Nephron (organoid): ENCODE measurements at regions not wholly inside any gene's neighbourhood (a gene's known extent, or its start where the extent isn't known, plus 50 kb on each side); places are given as distances from the start of the nearest gene placed in this dataset.
A peak's percentile ranks its signal among the peaks of the same experiment; 100 is the strongest.
"Not testable (repeated sequence)": the region's sequence is repeated elsewhere in the genome, so short reads cannot be mapped to it uniquely, and the experiment has no call there.

Source experiments
- H3K27ac Mint-ChIP-seq, 3 experiments: 2 replicates each; pipeline ENCODE4 v1.8.0; 2020; ENCODE audit warnings: mixed read lengths in 3 of 3, mild to moderate bottlenecking in 2 of 3, moderate library complexity in 1 of 3
- H3K27me3 Mint-ChIP-seq: 2 replicates; pipeline ENCODE4 v1.8.0; 2021; ENCODE audit warnings: low read depth, mild to moderate bottlenecking, moderate library complexity, mixed read lengths
- H3K36me3 Mint-ChIP-seq: 2 replicates; pipeline ENCODE4 v1.8.0; 2020; ENCODE audit warnings: low read depth, mixed read lengths
- H3K4me1 Mint-ChIP-seq: 2 replicates; pipeline ENCODE4 v1.8.0; 2020; ENCODE audit warnings: mixed read lengths
- H3K4me3 Mint-ChIP-seq, 3 experiments: 2 replicates each; pipeline ENCODE4 v1.8.0; 2020; ENCODE audit warnings: mild to moderate bottlenecking in 3 of 3, mixed read lengths in 3 of 3, moderate library complexity in 2 of 3
- H3K9me3 Mint-ChIP-seq: 2 replicates; pipeline ENCODE4 v1.8.0; 2020; ENCODE audit warnings: mixed read lengths
- TF ChIP-seq, protein P1 (sequence below), 3 experiments: fragments of 200-600 bp; sonication (generic); IDR thresholded peaks; one replicate each; pipeline ENCODE4 v1.5.0; 2021; ENCODE audit warnings: antibody characterized with exemption in 3 of 3; ENCODE audit not compliant: unreplicated experiment in 3 of 3

DNA sequence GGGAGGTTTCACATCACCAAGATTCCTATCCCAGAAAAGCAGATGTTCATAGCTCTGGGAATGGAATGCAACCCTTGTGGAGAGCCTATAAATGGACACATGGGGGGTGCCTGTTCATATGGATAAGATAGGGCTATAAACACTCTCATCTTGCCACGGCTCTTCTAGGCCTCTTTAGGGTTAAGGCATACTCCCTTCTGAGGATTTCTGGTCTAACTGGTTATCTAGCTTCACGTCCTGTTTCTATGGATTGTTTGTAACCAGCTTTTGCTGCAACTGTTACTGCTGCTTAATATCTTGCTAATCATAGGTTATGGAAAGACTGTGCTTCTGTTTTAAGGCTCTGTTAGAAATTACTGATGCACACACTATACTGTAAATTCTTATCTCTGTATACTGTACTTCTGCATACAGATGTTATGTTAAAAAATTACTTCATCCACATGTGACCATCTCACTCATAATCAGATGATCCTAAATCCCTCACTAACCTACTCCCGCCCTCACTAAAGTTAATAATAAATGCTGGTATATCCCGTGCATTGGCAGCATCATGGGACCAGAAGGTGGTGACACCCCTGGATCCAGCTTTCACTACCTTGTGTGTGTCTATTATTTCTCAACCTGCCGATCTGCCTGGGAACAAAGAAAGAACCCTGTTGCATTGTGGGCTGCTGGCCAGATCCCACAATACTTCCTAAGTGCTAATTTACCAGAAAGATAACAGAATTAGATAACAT lies 68.7 kb downstream of the PRKAB2 start:
- H3K4me3 Mint-ChIP-seq, H3K4me1 Mint-ChIP-seq: not testable (repeated sequence)

DNA sequence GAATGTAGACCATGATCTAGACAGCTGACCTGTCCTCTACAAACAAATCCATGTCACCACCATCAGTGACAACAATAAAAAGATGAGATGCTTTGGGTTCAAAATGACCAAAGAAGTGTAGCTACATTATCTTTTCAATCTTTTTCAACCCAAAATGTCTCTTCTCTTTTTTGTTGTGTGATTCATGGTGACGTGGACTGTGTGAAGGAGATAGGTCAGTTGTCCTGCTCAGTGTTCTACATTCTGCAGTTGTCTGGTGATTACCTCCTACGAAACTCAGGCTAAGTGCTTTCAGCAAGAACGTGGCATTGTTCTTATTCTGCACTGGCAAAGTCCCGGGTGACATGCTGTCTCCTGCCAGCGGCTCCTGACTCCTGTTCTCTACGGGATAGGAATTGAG lies 73.1 kb downstream of the PRKAB2 start:
- H3K4me1 Mint-ChIP-seq, result no peaks in the 10 kb centered on the region
- TF ChIP-seq, protein P1, sequence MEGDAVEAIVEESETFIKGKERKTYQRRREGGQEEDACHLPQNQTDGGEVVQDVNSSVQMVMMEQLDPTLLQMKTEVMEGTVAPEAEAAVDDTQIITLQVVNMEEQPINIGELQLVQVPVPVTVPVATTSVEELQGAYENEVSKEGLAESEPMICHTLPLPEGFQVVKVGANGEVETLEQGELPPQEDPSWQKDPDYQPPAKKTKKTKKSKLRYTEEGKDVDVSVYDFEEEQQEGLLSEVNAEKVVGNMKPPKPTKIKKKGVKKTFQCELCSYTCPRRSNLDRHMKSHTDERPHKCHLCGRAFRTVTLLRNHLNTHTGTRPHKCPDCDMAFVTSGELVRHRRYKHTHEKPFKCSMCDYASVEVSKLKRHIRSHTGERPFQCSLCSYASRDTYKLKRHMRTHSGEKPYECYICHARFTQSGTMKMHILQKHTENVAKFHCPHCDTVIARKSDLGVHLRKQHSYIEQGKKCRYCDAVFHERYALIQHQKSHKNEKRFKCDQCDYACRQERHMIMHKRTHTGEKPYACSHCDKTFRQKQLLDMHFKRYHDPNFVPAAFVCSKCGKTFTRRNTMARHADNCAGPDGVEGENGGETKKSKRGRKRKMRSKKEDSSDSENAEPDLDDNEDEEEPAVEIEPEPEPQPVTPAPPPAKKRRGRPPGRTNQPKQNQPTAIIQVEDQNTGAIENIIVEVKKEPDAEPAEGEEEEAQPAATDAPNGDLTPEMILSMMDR (IDR thresholded peaks at IDR 0.05; ENCODE audit: unreplicated experiment in 3 of 3), result no peak
- H3K4me3 Mint-ChIP-seq, result no peak overlapping the region
- H3K27me3 Mint-ChIP-seq, result peaks cover 4% of the 10 kb centered on the region
- no peaks in the 10 kb centered on the region for H3K36me3 Mint-ChIP-seq
- H3K27ac Mint-ChIP-seq, result no peak overlapping the region
- H3K9me3 Mint-ChIP-seq, result no peaks in the 10 kb centered on the region

More for the DNA sequence above, 68.7 kb downstream of the PRKAB2 start:
- not testable (repeated sequence) for H3K36me3 Mint-ChIP-seq, H3K9me3 Mint-ChIP-seq, H3K27ac Mint-ChIP-seq
- H3K27me3 Mint-ChIP-seq, result peaks cover 10% of the 10 kb centered on the region

DNA sequence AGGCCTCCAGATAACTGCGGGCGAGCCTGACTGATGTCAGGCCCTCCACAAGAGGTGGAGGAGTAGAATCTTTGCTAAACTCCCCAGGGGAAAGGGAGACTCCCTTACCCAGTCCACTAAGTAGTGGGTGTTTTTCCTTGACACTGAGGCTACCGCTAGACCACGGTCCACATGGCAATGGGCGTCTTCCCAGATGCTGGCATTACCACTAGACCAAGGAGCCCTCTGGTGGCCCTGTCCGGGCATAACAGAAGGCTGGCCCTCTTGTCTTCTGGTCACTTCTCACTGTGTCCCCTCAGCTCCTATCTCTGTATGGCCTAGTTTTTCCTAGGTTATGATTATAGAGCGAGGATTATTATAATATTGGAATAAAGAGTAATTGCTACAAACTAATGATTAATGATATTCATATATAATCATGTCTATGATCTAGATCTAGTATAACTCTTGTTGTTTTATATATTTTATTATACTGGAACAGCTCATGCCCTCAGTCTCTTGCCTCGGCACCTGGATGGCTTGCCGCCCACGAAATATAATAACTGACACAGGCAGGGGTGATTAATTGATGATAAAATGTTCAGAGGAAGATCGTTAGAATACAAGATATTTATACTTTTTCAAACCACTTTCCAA lies 73.8 kb downstream of the PRKAB2 start:
- not testable (repeated sequence) for H3K4me1 Mint-ChIP-seq, H3K27ac Mint-ChIP-seq, H3K27me3 Mint-ChIP-seq, H3K4me3 Mint-ChIP-seq, H3K36me3 Mint-ChIP-seq, H3K9me3 Mint-ChIP-seq
- TF ChIP-seq, protein P1 (IDR thresholded peaks at IDR 0.05; ENCODE audit: unreplicated experiment in 3 of 3), result peak in 2 of 3 experiments; percentile 29 to 41

DNA sequence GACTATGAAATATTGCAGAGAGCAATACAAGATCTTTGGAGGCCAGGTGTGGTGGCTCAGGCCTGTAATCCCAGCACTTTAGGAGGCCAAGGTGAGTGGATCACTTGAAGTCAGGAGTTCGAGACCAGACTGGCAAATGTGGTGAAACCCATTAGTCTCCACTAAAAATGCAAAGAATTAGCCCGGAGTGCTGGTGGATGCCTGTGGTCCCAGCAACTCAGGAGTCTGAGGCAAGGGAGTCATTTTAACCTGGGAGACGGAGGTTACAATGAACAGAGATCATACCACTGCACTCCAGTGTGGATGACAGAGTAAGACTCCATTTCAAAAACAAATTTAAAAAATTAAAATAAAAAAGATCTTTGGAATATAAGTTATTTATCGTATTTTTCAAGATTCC lies 76.6 kb downstream of the PRKAB2 start:
- no peaks in the 10 kb centered on the region for H3K36me3 Mint-ChIP-seq
- no peak overlapping the region for H3K27ac Mint-ChIP-seq
- TF ChIP-seq, protein P1 (IDR thresholded peaks at IDR 0.05; ENCODE audit: unreplicated experiment in 3 of 3), result no peak
- H3K4me3 Mint-ChIP-seq, result no peak overlapping the region
- peaks cover 8% of the 10 kb centered on the region for H3K27me3 Mint-ChIP-seq
- H3K9me3 Mint-ChIP-seq, result no peaks in the 10 kb centered on the region
- H3K4me1 Mint-ChIP-seq, result no peaks in the 10 kb centered on the region

DNA sequence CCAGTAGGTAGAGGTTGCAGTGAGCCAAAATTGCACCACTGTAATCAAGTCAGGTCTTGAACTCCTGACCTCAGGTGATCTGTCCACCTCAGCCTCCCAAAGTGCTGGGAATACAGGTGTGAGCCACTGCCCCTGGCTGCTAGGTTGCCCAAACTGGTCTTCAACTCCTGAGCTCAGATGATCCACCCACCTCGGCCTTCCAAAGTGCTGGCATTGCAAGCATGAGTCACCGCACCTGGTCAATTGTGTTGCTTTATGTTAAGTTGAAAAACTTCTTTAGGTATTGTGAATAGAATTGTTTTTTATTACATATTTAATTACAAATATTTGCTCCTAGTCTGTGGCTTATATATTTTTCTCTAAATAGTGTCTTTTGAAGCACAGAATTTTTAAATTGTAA lies 80.5 kb downstream of the PRKAB2 start:
- Mint-ChIP-seq H3K27ac (no peak overlapping the region), H3K4me3 (no peak overlapping the region), H3K27me3 (peaks cover 27% of the 10 kb centered on the region), H3K4me1 (no peaks in the 10 kb centered on the region), H3K9me3 (peaks cover 11% of the 10 kb centered on the region), H3K36me3 (no peaks in the 10 kb centered on the region)
- TF ChIP-seq, protein P1 (IDR thresholded peaks at IDR 0.05; ENCODE audit: unreplicated experiment in 3 of 3), result no peak

DNA sequence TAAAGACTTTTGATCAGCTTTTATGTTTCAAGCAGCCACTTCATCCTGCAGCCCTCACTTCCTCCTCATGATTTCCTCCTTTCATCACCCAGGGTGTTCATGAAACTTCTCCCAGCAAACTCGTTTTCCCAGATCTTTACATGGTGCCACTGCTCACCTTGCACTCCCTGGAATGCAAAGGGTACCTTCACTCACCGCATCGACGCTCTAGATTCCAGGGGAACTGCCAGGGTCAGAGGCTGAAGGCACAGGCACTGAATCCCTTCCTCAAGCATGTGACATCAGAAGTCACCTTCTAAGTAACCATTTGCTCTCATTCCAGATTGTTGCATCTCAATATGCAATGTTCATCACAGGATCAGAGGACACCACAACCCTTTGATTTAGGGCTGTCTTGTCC lies 82.8 kb downstream of the PRKAB2 start:
- Mint-ChIP-seq H3K9me3 (peaks cover 11% of the 10 kb centered on the region), H3K4me3 (no peak overlapping the region), H3K27ac (no peak overlapping the region), H3K4me1 (peaks cover 5% of the 10 kb centered on the region), H3K36me3 (no peaks in the 10 kb centered on the region), H3K27me3 (peaks cover 47% of the 10 kb centered on the region)
- TF ChIP-seq, protein P1 (IDR thresholded peaks at IDR 0.05; ENCODE audit: unreplicated experiment in 3 of 3), result no peak
